ENCODE measurements at regions not wholly inside any gene's neighbourhood (a gene's known extent, or its start where the extent isn't known, plus 50 kb on each side); places are given as distances from the start of the nearest gene placed in this dataset.

DNA sequence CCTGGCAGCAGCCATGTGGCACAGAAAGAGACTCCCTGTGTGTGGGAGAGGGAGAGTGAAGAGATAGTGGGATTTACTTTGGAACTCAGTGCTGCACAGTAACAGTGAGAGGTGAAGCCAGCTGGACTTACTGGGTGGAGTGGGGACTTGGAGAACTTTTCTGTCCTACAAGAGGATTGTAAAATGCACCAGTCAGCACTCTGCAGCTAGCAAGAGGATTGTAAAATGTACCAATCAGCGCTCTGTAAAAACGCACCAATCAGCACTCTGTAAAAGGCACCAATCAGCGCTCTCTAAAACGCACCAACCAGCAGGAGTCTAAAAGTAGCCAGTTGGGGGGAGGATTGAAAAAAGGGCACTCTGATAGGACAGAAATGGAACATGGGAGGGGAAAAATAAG is 688.8 kb upstream of the ALCAM start:
- no peak for DNase-seq (ENCODE audit: low read depth in 2 of 2, low spot score in 1 of 2)

DNA sequence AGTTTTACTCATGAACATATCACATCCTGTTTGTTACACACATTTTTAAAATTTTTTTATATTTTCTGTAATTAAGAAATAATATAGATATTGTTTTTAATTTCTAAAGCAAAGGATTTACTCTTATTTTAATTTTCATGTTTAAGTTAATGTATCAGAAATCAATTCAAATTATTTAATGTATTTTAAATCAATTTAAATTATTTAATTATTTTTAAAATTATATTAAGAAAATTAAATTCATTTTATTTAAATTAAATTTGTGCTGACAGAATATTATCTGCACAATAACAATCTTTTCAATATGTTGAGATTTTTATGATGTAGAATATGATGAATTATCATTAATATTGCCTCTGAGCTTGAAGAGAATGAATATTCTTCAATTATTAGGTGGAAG is 681.2 kb upstream of the ALCAM start:
- DNase-seq (ENCODE audit: low read depth in 2 of 2, low spot score in 1 of 2) = no peak

DNA sequence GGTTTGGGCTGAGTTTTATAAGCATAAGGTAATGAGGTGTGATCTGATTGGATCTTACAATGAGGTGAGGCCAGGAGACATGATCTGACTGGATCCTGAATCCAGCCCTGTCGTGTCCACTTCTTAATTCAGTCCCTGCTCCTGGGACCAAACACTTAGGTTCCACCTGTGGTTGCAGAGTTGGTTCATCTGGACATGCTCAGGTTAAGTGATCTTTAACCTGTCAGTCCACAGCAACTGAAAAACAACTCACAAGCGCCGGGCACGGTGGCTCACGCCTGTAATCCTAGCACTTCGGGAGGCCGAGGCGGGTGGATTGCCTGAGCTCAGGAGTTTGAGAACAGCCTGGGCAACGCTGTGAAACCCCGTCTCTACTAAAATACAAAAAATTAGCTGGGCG is 679.3 kb upstream of the ALCAM start:
- DNase-seq (ENCODE audit: low read depth in 2 of 2, low spot score in 1 of 2) = no peak

DNA sequence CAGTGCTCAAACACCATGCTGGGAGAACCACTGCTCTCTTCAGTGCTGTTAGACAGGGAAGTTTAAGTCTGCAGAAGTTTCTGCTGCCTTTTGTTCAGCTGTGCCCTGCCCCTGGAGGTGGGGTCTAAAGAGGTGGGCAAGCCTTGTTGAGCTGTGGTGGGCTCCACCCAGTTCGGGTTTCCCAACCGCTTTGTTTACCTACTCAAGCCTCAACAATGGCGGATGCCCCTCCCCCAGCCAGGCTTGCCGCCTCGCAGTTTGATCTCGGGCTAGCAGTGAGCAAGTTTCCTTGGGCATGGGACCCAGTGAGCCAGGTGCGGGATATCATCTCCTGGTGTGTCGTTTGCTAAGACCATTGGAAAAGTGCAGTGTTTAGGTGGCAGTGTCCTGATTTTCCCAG is 670.2 kb upstream of the ALCAM start:
- no peak for DNase-seq (ENCODE audit: low read depth in 2 of 2, low spot score in 1 of 2)

DNA sequence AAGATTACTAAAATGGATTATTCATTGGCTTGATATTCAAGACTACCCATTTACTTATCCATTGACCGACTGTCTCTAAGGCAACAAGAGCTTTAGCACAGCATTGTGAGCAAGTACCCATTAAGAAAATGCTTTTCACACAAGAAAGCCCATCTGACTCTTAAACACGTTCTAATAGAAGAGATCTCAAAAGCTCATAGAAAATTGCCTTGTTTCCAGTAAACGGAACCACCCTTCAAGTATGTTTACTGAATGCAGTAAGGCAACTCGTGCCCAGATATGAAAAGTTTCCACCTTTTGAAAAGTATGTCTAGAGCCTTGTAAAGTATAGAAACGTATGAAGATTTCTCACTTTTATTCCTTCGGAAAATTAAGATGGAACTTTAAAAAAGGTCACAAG is 655.3 kb upstream of the ALCAM start:
- DNase-seq (ENCODE audit: low read depth in 2 of 2, low spot score in 1 of 2) = no peak

DNA sequence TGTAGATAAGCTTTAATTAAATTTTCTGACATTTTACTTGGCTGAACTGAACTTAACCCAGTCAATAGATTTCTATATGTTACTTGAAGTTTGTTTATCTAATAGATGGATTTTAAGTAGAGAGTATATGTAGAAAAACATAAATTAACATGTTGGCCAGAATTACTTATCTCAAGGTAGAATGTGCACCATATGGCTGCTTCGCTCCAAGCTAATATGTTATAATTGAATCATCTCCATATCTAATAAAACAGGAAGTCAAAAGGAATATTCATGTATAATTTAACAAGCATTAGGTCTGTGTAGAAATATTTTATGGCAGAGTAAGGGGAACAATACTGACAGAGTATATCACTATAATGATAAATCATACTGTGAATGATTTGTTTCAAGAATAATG is 650.7 kb upstream of the ALCAM start:
- no peak for DNase-seq (ENCODE audit: low read depth in 2 of 2, low spot score in 1 of 2)

DNA sequence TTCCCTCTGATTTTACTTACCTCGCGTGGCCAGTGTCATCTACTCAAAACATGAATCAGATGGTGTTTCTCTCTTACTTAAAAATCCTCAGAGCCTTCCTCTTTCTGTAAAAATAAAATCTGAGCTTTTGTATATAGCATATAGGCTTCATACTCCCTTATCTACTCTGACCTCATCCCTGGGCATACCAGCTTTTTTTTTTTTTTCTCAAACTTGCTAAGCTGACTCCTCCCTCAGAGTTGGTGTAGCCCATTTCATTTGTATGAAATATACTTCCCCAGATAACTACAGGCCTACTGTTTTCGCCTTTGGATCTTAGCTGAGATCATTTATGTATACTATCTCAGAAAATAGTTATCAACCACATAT is 648.9 kb upstream of the ALCAM start:
- no peak for DNase-seq (ENCODE audit: low read depth in 2 of 2, low spot score in 1 of 2)

DNA sequence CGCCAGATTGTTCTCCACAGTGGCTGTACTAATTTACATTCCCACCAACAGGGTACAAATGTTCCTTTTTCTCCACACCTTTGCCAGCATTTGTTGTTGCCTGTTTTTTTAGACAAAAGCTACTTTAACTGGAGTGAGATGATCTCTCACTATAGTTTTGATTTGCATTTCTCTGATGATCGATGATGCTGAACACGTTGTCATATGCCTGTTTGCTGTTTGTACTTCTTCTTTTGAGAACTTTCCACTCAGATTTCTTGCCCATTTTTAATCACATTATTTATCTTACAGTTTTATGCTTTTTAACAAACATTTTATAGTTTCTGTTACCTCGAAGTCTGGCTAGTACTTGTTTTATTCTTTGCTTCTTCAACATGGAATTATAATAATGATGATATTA is 643.7 kb upstream of the ALCAM start:
- no peak for DNase-seq (ENCODE audit: low read depth in 2 of 2, low spot score in 1 of 2)

DNA sequence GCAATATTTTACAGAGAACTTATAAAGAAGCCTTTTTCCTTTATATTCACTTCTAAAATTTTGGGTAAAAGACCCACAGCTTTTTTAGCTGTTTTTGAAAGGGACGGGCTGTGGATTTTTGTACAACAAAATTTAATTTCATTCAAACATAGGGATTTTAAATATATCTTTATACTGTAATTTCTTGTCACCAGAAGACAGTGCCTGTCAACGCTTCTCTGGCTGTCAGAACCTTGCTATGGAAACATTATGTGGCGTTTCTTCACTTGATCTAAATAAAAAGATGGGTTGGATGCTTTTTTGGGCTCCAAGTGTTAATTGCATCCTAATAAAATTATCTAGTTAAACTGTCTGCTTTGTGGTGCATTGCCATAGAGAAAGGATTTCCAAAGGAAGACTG is 635.6 kb upstream of the ALCAM start:
- DNase-seq (ENCODE audit: low read depth in 2 of 2, low spot score in 1 of 2) = no peak

DNA sequence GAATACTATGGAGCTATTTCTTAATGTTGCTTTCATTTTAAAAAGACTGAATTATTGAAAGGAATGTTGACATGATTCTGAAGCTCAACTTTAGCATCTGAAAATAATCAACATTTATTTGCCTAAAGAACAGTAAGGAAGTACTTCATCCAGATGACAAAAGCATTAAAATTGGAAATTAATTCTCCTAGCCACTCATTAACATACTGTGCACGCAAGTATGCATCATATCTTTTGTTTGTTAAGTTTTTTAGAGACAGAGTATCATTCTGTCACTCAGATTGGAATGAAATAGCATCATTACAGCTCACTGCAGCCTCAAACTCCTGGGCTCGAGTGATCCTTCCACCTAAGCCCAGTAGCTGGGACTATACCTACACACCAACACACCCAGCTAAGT is 632.1 kb upstream of the ALCAM start:
- DNase-seq (ENCODE audit: low read depth in 2 of 2, low spot score in 1 of 2) = no peak

DNA sequence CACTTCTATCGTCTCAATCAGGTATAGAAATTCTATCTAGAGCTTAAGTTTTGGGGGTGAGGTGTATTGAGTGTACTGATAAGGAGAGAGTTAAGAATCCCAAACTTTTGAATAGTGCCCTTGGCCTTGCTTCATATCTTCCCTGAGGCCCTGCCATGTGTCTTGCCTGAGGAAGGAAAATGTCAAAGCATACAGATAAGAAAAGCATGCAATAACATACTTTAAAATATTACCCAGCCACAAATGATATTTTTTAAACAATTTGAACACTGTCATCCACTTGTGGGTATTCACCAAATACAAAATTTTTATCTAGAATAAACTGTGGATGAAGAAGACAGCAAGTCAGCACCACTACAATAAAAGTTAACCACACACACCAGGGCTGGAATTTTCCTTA is 631.0 kb upstream of the ALCAM start:
- DNase-seq (ENCODE audit: low read depth in 2 of 2, low spot score in 1 of 2) = no peak

DNA sequence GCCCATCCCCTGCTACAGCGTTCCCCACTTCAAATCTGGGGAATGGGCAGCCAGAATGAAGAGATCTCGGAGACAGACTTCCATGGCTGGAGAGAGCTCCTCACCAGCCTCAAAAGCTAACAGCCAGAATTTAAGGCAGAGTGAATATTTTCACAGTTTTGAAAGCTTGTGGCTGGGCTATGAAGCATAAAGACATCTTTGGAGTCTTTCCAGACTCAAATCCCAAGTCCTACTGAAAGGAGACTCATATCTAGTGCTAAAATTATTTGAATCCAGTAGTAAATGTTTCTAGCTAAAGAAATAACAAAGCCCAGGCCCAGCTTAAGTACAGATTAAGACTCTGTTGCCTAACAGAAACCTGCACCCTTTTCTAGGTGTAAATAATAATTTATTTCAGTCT is 628.4 kb upstream of the ALCAM start:
- no peak for DNase-seq (ENCODE audit: low read depth in 2 of 2, low spot score in 1 of 2)

DNA sequence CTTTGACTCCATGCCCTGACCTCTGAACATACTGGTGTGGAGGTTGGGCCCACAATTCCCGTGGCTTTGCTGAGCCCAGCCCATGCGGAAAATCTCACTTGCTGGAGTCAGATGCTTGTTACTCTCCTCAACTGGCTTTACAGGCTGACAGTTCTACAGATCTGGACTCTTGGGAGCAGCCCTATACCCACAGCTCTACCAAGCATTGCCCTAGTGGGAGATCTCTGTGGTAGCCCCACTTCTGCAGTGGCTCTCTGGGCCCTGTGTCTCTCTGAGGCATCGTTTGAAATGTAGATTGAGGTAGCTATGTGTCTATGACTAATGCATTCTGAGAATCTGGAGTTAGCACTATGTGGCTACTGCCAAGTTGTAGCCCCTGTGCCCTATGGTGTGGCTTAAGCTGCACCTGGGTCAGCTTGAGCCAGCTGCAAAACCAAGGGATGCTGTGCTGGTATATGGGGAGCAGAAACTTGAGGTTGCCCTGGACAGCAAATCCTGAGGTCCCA is 625.8 kb upstream of the ALCAM start:
- no peak for DNase-seq (ENCODE audit: low read depth in 2 of 2, low spot score in 1 of 2)

DNA sequence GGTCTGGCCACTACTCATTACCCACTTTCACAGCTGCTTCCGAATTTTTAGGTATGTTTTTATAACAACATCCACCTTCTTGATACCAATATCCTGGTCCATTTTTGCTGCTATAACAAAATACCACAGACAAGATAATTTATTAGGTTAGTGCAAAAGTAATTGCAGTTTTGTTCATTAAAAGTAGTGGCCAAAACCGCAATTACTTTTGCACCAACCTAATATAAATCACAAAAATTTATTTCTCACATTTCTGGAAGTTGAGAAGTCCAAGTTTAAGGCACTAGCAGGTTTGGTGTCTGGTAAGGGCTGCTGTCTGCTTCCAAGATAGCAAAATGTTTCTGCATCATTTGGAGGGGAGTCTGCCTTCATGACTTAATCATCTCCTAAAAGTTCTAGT is 624.7 kb upstream of the ALCAM start:
- no peak for DNase-seq (ENCODE audit: low read depth in 2 of 2, low spot score in 1 of 2)

DNA sequence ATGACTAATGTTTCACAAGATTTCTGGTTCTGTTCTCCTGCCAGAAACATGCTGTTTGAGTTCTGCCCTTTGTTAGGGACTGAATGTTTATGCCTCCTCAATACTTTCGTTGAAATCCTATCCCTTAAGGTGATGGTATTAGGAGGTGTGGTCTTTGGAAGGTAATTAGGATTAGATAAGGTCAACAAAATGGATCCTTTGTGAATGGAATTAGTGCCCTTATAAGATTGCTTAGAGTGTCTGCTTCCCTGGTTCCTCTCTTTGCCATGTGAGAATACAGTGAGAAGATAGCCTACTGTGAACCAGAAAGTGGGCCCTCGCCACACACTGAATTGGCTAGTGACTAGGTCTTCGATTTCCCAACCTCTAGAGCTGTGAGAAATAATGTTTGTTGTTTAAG is 621.4 kb upstream of the ALCAM start:
- DNase-seq (ENCODE audit: low read depth in 2 of 2, low spot score in 1 of 2) = no peak

DNA sequence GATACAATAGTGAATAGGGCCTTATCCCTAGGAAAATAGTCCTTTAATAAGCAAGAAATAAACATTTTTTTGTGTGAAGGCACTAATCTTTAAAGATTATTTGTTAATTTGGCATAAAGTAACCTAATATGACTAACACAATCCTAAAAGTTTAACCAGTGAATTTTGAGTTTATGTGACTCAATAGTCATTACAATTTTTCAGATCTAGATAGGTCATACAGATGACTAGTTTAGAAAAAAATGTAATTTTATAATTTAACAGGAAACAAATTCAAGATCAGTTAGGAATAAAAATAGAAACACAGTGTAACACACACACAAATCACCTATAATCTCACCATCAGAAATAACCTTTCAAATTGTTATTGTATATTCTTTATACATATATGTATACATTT is 620.7 kb upstream of the ALCAM start:
- DNase-seq (ENCODE audit: low read depth in 2 of 2, low spot score in 1 of 2) = no peak

DNA sequence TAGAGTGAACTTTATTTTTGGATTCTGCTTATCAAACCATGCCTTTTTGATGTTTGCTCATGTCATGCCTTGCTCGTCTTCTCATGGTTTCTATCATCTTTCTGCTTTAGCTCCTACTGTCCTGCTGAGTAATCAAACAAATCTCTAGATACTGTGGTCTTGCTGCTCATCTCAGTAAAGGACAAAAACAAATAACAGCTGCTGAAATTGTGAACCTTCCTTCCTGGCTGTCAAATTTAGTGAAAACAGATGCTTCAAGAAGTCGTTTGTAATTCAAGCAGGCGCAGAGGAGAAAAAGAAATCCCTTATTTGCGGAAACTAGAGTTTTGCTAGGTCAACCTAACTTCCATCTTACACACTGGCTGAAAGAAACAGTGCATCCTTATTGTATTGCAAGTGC is 616.1 kb upstream of the ALCAM start:
- DNase-seq (ENCODE audit: low read depth in 2 of 2, low spot score in 1 of 2) = no peak

DNA sequence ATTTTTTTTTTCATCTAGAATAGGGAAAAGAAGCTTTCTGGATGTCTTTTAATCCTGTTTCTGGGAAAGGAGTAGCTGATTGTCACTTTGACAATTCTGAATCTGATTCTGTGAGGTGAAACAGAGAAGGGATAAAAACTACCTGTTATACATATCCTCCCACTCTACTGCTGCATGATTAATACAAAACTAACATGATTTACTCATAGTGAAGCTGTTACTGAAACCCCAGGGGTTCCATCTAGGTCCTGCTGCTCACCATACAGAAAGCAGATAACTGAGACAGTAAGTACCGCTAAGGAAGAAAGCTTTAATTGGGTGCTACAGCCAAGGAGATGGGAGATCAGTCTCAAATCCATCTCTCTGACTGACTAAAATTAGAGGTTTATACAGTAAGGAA is 610.9 kb upstream of the ALCAM start:
- DNase-seq (ENCODE audit: low read depth in 2 of 2, low spot score in 1 of 2) = no peak

DNA sequence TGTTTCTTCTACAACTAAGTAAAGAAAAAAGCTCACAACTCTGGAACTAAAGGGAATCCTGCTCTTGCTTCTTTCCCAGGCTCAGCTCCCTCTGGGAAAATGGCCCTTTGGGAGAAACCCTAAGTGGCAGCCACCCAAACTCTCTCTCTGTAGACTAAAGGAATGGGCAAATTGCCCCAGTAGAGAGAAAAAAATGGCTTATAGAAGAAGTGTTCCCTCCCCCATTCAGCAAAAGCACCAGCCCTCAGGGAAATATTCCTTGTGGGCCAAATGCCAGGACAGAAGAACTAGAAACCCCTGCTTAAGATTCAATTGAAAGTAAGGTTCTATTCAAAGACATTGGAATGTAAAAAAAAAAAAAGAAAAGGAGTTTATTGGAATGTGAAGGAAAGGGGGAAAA is 603.7 kb upstream of the ALCAM start:
- DNase-seq (ENCODE audit: low read depth in 2 of 2, low spot score in 1 of 2) = no peak

DNA sequence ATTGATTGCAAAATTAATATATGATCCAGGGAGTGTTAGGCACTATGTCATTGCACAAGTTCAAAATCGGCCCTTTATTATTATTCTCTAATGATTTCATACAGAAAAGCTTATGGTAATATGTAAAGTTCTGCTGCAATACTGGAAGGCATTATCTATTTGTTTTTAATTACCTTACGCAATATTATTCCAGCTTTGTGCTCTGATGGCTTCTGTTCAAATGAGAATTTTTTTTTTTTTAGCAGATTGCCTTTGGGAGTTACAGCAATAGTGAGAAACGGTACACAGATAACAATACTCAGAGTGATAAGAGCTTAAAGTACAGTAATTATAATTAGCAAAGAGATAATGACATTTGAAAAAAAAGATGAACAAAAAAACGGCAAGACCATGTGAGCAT is 602.2 kb upstream of the ALCAM start:
- no peak for DNase-seq (ENCODE audit: low read depth in 2 of 2, low spot score in 1 of 2)

DNA sequence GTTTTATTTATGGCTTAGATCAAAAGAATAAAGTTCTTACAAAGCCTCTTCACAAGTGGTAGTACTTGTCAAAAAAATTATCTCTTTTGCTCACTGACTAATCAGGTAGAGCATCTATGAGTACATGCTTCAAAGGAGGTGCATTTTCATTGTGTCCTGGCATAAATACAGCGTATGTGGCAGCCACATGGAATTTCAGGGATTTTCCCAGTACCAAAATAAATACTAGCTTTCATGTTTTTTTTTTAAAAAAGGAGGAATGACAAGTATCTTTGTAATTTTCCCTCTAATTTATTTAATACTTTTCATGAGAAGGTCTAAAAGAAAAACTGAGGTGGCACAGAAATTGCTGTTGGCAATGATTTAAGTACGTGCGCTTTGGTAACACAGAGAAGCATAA is 597.8 kb upstream of the ALCAM start:
- no peak for DNase-seq (ENCODE audit: low read depth in 2 of 2, low spot score in 1 of 2)

DNA sequence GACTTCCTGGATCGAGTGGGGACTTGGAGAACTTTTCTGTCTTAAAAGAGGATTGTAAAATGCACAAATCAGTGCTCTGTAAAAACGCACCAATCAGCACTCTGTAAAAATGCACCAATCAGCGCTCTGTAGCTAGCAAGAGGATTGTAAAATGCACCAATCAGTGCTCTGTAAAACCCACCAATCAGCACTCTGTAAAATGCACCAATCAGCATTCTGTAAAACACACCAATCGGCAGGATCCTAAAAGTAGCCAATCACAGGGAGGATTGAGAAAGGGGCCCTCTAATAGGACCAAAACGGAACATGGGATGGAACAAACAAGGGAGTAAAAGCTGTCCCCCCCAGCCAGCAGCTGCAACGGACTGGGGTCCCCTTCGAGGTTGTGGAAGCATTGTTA is 587.4 kb upstream of the ALCAM start:
- no peak for DNase-seq (ENCODE audit: low read depth in 2 of 2, low spot score in 1 of 2)

DNA sequence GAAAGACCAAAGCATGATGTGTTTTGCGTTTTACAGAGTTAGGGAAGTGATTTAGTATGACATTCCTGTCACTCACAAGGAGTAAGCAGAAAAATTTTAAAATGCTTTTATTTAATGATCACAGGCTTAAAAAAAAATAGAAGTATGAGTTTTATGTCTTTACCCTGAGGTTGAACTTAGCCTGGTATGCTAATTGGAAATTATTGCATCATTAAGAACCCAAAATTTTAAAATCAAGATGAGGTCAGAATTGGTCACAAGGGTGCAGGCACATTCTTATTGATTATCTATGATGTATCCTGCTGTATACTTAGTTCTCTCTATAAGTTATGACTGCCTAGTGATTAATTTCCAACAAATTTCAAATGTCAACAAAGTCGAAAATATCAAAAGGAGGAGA is 585.6 kb upstream of the ALCAM start:
- DNase-seq (ENCODE audit: low read depth in 2 of 2, low spot score in 1 of 2) = no peak

DNA sequence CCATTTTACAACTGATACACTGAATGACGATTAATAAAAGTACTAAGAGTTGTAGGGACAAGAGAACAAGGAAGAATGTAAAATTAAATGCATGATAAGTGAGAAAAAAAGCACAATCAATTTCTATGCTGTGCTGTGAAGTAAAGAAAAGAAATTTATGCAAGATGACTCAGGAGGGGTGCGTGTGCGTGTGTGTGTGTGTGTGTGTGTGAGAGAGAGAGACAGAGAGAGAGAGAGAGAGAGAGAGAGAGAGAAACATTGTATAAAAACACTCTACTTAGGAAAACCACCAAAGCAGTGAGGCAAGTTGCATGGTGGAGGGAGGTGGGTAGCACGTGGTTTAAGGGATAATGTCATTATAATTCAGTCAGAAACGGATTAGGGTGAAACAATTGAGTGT is 580.8 kb upstream of the ALCAM start:
- DNase-seq (ENCODE audit: low read depth in 2 of 2, low spot score in 1 of 2) = no peak

All from stimulated activated CD8-positive, alpha-beta memory T cell treated with anti-CD3 and anti-CD28 coated beads, Interleukin-4, amount 100 ng/mL, for 4 hours (primary cell).